ENCODE measurements at regions not wholly inside any gene's neighbourhood (a gene's known extent, or its start where the extent isn't known, plus 50 kb on each side); places are given as distances from the start of the nearest gene placed in this dataset.
A peak's percentile ranks its signal among the peaks of the same experiment; 100 is the strongest.
"Not testable (repeated sequence)": the region's sequence is repeated elsewhere in the genome, so short reads cannot be mapped to it uniquely, and the experiment has no call there.

- no peak overlapping the region for H3K27ac ChIP-seq
- TF ChIP-seq CTCF (IDR thresholded peaks at IDR 0.05), result no peak
- TF ChIP-seq ZFX (IDR thresholded peaks at IDR 0.05; ENCODE audit: borderline replicate concordance), result no peak
These were observed 130.8 kb downstream of the PCSK1 start for GRCh38 chr5:96302174-96302738.

GRCh38 chr5:96300976-96301375, 132.1 kb downstream of the PCSK1 start:
- H3K27ac ChIP-seq, result no peak overlapping the region
- TF ChIP-seq ZFX (IDR thresholded peaks at IDR 0.05; ENCODE audit: borderline replicate concordance) (no peak), CTCF (IDR thresholded peaks at IDR 0.05) (no peak)

- no peak overlapping the region for H3K27ac ChIP-seq
- TF ChIP-seq CTCF (IDR thresholded peaks at IDR 0.05), result no peak
- TF ChIP-seq ZFX (IDR thresholded peaks at IDR 0.05; ENCODE audit: borderline replicate concordance), result no peak
These were observed 135.2 kb downstream of the PCSK1 start for GRCh38 chr5:96297867-96298266.

GRCh38 chr5:96297290-96297689, 135.8 kb downstream of the PCSK1 start:
- no peak overlapping the region for H3K27ac ChIP-seq
- TF ChIP-seq ZFX (IDR thresholded peaks at IDR 0.05; ENCODE audit: borderline replicate concordance) (no peak), CTCF (IDR thresholded peaks at IDR 0.05) (no peak)

GRCh38 chr5:96294884-96295202, 138.2 kb downstream of the PCSK1 start:
- peak overlapping the region; percentile 43 for H3K27ac ChIP-seq
- no peak for TF ChIP-seq CTCF (IDR thresholded peaks at IDR 0.05)
- TF ChIP-seq ZFX (IDR thresholded peaks at IDR 0.05; ENCODE audit: borderline replicate concordance), result no peak

- peak overlapping the region; percentile 43 for H3K27ac ChIP-seq
- TF ChIP-seq CTCF (IDR thresholded peaks at IDR 0.05) (no peak), ZFX (IDR thresholded peaks at IDR 0.05; ENCODE audit: borderline replicate concordance) (no peak)
These were observed 138.8 kb downstream of the PCSK1 start for GRCh38 chr5:96293966-96294883.

- TF ChIP-seq CTCF (IDR thresholded peaks at IDR 0.05) (no peak), ZFX (IDR thresholded peaks at IDR 0.05; ENCODE audit: borderline replicate concordance) (no peak)
- H3K27ac ChIP-seq, result no peak overlapping the region
These were observed 140.3 kb downstream of the PCSK1 start for GRCh38 chr5:96292582-96293247.

- H3K27ac ChIP-seq, result not testable (repeated sequence)
These were observed 143.8 kb downstream of the PCSK1 start for GRCh38 chr5:96289287-96289686.
